ENCODE measurements at regions not wholly inside any gene's neighbourhood (a gene's known extent, or its start where the extent isn't known, plus 50 kb on each side); places are given as distances from the start of the nearest gene placed in this dataset.
A peak's percentile ranks its signal among the peaks of the same experiment; 100 is the strongest.

GRCh38 chr12:20188930-20189653 lies 179.2 kb upstream of the PDE3A start:
- intact Hi-C loops (cut with DNase I) = no loop called here
- ATAC-seq (peak; percentile 68), DNase-seq (peak in 2 of 4 donors; percentile 42 to 74)
- Histone ChIP-seq H3K27ac (no peak overlapping the region), H3K36me3 (no peaks in the 10 kb centered on the region), H3K9me3 (no peaks in the 10 kb centered on the region), H3K4me1 (no peaks in the 10 kb centered on the region), H3K27me3 (no peaks in the 10 kb centered on the region), H3K4me3 (no peak overlapping the region)
- TF ChIP-seq, protein P1, sequence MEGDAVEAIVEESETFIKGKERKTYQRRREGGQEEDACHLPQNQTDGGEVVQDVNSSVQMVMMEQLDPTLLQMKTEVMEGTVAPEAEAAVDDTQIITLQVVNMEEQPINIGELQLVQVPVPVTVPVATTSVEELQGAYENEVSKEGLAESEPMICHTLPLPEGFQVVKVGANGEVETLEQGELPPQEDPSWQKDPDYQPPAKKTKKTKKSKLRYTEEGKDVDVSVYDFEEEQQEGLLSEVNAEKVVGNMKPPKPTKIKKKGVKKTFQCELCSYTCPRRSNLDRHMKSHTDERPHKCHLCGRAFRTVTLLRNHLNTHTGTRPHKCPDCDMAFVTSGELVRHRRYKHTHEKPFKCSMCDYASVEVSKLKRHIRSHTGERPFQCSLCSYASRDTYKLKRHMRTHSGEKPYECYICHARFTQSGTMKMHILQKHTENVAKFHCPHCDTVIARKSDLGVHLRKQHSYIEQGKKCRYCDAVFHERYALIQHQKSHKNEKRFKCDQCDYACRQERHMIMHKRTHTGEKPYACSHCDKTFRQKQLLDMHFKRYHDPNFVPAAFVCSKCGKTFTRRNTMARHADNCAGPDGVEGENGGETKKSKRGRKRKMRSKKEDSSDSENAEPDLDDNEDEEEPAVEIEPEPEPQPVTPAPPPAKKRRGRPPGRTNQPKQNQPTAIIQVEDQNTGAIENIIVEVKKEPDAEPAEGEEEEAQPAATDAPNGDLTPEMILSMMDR (IDR thresholded peaks at IDR 0.05) = no peak

DNA sequence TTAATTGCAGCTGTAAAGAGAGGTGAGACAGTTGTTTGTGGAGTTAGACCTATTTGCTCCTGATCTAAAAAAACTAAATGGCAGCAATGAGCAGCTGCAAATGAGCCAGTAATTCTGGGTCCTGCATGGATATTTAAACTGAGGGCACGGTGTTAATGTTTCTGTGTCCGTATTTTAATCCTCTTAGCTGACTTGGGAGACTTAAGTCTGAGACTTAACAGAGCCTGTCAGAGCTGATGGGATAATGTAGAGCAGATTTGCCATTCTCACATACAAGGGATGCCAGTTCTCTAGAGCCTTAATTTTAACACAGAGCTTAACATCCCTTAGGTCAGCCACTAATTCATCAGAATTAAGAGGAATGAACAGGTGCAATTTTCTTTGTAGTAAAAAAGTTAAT lies 178.6 kb upstream of the PDE3A start:
- H3K9me3 ChIP-seq = no peaks in the 10 kb centered on the region
- H3K4me1 ChIP-seq = no peaks in the 10 kb centered on the region
- DNase-seq = no peak
- H3K27ac ChIP-seq = no peak overlapping the region
- no peaks in the 10 kb centered on the region for H3K27me3 ChIP-seq
- intact Hi-C loops (cut with DNase I) = no loop called here
- TF ChIP-seq, protein P1 (IDR thresholded peaks at IDR 0.05) = no peak
- no peak for ATAC-seq
- H3K36me3 ChIP-seq = no peaks in the 10 kb centered on the region
- H3K4me3 ChIP-seq = no peak overlapping the region

- Histone ChIP-seq H3K9me3 (no peaks in the 10 kb centered on the region), H3K4me1 (no peaks in the 10 kb centered on the region), H3K27me3 (no peaks in the 10 kb centered on the region), H3K36me3 (no peaks in the 10 kb centered on the region), H3K4me3 (no peak overlapping the region), H3K27ac (no peak overlapping the region)
- intact Hi-C loops (cut with DNase I) = no loop called here
- no peak for ATAC-seq
- TF ChIP-seq, protein P1 (IDR thresholded peaks at IDR 0.05) = no peak
- no peak for DNase-seq
Measured at GRCh38 chr12:20194171-20194570, 174.2 kb upstream of the PDE3A start.

DNA sequence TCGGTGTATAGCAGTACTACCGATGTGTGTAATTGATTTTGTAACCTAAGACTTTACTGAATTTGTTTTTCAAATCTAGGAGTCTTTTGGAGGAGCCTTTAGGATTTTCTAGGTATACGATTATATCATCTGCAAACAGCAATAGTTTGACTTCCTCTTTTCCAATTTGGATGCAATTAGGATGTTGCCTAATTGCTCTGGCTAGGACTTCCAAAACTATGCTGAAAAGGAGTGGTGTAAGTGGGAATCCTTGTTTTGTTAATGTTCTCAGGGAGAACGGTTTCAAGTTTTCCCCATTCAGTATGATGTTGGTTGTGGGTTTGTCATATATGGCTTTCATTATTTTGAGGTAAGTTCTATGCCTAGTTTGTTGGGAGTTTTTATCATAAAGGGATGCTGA lies 171.6 kb upstream of the PDE3A start:
- no peak overlapping the region for H3K27ac ChIP-seq
- no peaks in the 10 kb centered on the region for H3K36me3 ChIP-seq
- H3K9me3 ChIP-seq = no peaks in the 10 kb centered on the region
- H3K27me3 ChIP-seq = no peaks in the 10 kb centered on the region
- intact Hi-C loops (cut with DNase I) = no loop called here
- DNase-seq (no peak), ATAC-seq (no peak)
- TF ChIP-seq, protein P1 (IDR thresholded peaks at IDR 0.05) = no peak
- H3K4me1 ChIP-seq = no peaks in the 10 kb centered on the region
- no peak overlapping the region for H3K4me3 ChIP-seq

GRCh38 chr12:20197411-20197810 lies 170.9 kb upstream of the PDE3A start:
- TF ChIP-seq, protein P1 (IDR thresholded peaks at IDR 0.05) = no peak
- H3K9me3 ChIP-seq = no peaks in the 10 kb centered on the region
- no peak overlapping the region for H3K4me3 ChIP-seq
- no peaks in the 10 kb centered on the region for H3K4me1 ChIP-seq
- DNase-seq = no peak
- H3K27me3 ChIP-seq = no peaks in the 10 kb centered on the region
- no peaks in the 10 kb centered on the region for H3K36me3 ChIP-seq
- ATAC-seq = no peak
- intact Hi-C loops (cut with DNase I) = no loop called here
- H3K27ac ChIP-seq = no peak overlapping the region

All from left lung (tissue), 4 donors.